ENCODE measurements at regions not wholly inside any gene's neighbourhood (a gene's known extent, or its start where the extent isn't known, plus 50 kb on each side); places are given as distances from the start of the nearest gene placed in this dataset.

DNA sequence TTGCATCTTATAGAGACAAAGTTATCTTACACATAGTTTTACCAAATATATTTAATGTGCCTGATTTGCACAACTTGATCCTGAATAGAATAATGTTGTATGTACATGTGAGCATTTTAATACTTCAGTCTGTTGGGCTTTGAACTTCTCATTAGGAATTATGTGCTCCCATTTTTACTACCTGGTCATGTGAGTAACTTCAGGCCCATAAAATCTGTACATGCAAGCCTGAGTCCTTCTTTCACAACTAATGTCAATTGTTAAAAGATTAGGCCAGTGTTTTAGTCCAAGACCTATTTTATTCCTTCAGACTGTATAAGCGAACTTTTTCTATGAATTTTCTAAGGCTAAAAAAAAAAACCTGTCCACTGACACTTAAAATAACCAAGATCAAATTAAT lies 715.4 kb downstream of the CDH8 start (continued):
- TF ChIP-seq, protein P1, sequence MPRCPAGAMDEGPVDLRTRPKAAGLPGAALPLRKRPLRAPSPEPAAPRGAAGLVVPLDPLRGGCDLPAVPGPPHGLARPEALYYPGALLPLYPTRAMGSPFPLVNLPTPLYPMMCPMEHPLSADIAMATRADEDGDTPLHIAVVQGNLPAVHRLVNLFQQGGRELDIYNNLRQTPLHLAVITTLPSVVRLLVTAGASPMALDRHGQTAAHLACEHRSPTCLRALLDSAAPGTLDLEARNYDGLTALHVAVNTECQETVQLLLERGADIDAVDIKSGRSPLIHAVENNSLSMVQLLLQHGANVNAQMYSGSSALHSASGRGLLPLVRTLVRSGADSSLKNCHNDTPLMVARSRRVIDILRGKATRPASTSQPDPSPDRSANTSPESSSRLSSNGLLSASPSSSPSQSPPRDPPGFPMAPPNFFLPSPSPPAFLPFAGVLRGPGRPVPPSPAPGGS (IDR thresholded peaks at IDR 0.05; ENCODE audit: borderline replicate concordance, insufficient read depth, low read depth, low read length, poor library complexity, severe bottlenecking): no peak
- TF ChIP-seq BCL11A (IDR thresholded peaks at IDR 0.05; ENCODE audit: low read depth, low read length) (no peak), JUND (IDR thresholded peaks at IDR 0.05; ENCODE audit: low read depth, low read length) (no peak), NR2F1 (conservative IDR thresholded peaks at IDR 0.05) (no peak), IKZF1 (conservative IDR thresholded peaks at IDR 0.05) (no peak), YY1 (IDR thresholded peaks at IDR 0.05; ENCODE audit: low read depth, low read length) (no peak)

DNA sequence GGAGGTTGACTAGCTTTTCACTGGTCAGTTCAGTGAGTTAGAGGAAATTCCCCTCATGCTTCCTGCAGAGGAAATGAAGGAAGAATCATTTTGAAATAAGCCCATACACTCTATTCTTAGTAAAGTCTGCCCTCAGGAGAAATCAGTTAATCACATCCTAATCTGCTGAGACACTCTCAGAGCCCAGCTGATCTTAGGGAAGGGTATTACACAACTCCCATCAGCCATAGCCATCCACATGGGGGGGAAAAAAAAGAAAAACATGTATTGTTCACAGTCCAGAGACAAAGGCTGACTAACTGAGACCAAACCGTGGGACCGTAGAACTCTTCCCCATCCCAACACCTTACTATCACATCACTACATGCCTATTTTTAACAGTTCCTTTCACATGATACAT lies 722.3 kb downstream of the CDH8 start:
- BruUV-seq (replicated peaks): no TSS peak
- FAIRE-seq: no peak

More for the DNA sequence above, 722.3 kb downstream of the CDH8 start:
- POLR2A ChIA-PET: no interaction called here
- Histone ChIP-seq H3K36me3 (ENCODE audit: control insufficient read depth in 2 of 2, insufficient read depth in 2 of 2, low read length in 1 of 2) (no peaks in the 10 kb centered on the region), H3K4me3 (no peak overlapping the region), H3K27me3 (replicated peaks in 1 of 2; ENCODE audit: control insufficient read depth in 2 of 2, insufficient read depth in 2 of 2, low read length in 1 of 2) (no peaks in the 10 kb centered on the region), H3K9me3 (replicated peaks; ENCODE audit: control insufficient read depth, insufficient read depth, low read length) (no peaks in the 10 kb centered on the region), H4K20me1 (ENCODE audit: control insufficient read depth, insufficient read depth) (no peaks in the 10 kb centered on the region), H3K27ac (ENCODE audit: control insufficient read depth, insufficient read depth) (no peak overlapping the region), H3K9ac (ENCODE audit: control insufficient read depth, insufficient read depth, low read length) (no peak overlapping the region), H2AFZ (ENCODE audit: control insufficient read depth, low read depth, low read length) (no peak overlapping the region), H3K79me2 (ENCODE audit: control insufficient read depth, insufficient read depth, low read length) (no peaks in the 10 kb centered on the region), H3K4me1 (ENCODE audit: control insufficient read depth, insufficient read depth, low read length) (no peaks in the 10 kb centered on the region), H3K4me2 (ENCODE audit: control insufficient read depth, insufficient read depth) (no peak overlapping the region)
- CTCF ChIA-PET: no interaction called here
- no peak for DNase-seq (ENCODE audit: low read depth, low spot score)
- in situ Hi-C loops (cut with MboI): no loop called here
- ATAC-seq: no peak
- intact Hi-C loops (cut with micrococcal nuclease; ENCODE audit: unreplicated experiment): no loop called here
- RAD21 ChIA-PET (ENCODE audit: unreplicated experiment): no interaction called here
- TF ChIP-seq, protein P2, sequence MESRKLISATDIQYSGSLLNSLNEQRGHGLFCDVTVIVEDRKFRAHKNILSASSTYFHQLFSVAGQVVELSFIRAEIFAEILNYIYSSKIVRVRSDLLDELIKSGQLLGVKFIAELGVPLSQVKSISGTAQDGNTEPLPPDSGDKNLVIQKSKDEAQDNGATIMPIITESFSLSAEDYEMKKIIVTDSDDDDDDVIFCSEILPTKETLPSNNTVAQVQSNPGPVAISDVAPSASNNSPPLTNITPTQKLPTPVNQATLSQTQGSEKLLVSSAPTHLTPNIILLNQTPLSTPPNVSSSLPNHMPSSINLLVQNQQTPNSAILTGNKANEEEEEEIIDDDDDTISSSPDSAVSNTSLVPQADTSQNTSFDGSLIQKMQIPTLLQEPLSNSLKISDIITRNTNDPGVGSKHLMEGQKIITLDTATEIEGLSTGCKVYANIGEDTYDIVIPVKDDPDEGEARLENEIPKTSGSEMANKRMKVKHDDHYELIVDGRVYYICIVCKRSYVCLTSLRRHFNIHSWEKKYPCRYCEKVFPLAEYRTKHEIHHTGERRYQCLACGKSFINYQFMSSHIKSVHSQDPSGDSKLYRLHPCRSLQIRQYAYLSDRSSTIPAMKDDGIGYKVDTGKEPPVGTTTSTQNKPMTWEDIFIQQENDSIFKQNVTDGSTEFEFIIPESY (IDR thresholded peaks at IDR 0.05): no peak
- TF ChIP-seq NFYA (IDR thresholded peaks at IDR 0.05; ENCODE audit: borderline replicate concordance, low read depth, low read length) (no peak), CHD4 (IDR thresholded peaks at IDR 0.05) (no peak)
- SMC1A ChIA-PET (ENCODE audit: uncharacterized antibody, unreplicated experiment): no interaction called here
- 95% methylated on average over 2 of the region's 2 CpGs for WGBS (ENCODE audit: insufficient coverage, insufficient replicate concordance, low lambda C conversion rate, missing lambda C conversion rate)
